Prostate gland (tissue), 2 donors: ENCODE measurements at regions not wholly inside any gene's neighbourhood (a gene's known extent, or its start where the extent isn't known, plus 50 kb on each side); places are given as distances from the start of the nearest gene placed in this dataset.

Source experiments
- POLR2AphosphoS5 ChIP-seq: sonication (generic); formaldehyde crosslinking; IDR thresholded peaks from one replicate; pipeline ENCODE4 v1.6.1; 2017; ENCODE audit warnings: antibody characterized with exemption
- TF ChIP-seq, protein P1 (sequence below), 4 experiments: fragments of 200-600 bp in 2 of 4; fragments of 450-650 bp in 2 of 4; sonication (generic) in 2 of 4; IDR thresholded peaks; 1 replicate in 3 of 4; 2 replicates in 1 of 4; pipeline ENCODE4 v1.5.1; 2016 to 2019; ENCODE audit warnings: antibody characterized with exemption in 4 of 4, mild to moderate bottlenecking in 2 of 4, moderate library complexity in 2 of 4

DNA sequence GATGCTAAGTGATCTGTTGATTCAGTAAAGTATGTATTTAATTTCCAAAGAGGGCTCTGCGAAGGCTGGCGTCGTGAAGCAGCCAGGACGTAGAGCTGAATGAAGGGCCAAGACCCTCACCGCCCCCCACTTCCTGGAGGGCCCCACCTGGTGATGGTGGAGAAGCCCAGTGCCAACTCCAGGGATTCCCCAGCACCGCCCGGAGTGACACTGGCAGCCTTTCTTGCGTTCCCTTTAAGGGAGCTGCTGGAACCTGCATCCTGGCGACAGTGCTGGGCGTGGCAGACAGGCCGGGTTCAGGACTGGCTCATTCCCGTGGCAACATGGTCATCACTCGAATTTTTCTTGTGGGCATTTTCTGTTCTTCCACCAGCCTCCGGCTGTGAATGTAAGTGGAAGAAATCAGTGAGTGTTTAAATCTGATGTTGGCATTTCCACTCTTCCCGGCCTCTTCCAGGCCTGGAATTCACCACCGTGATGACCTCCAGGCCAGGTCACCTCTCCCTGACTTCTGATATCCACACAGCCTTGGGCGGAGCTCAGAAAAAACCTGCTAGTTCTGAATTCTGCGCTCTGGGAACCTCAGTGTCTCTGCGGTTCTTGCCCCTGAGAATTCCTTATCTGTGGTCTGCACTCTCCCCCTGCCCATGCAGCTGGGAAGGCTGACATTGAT, 57.4 kb upstream of the DACT2 start:
- TF ChIP-seq POLR2AphosphoS5: no peak
- TF ChIP-seq, protein P1, sequence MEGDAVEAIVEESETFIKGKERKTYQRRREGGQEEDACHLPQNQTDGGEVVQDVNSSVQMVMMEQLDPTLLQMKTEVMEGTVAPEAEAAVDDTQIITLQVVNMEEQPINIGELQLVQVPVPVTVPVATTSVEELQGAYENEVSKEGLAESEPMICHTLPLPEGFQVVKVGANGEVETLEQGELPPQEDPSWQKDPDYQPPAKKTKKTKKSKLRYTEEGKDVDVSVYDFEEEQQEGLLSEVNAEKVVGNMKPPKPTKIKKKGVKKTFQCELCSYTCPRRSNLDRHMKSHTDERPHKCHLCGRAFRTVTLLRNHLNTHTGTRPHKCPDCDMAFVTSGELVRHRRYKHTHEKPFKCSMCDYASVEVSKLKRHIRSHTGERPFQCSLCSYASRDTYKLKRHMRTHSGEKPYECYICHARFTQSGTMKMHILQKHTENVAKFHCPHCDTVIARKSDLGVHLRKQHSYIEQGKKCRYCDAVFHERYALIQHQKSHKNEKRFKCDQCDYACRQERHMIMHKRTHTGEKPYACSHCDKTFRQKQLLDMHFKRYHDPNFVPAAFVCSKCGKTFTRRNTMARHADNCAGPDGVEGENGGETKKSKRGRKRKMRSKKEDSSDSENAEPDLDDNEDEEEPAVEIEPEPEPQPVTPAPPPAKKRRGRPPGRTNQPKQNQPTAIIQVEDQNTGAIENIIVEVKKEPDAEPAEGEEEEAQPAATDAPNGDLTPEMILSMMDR (IDR thresholded peaks at IDR 0.05): no peak
